Skeletal muscle tissue (tissue), 3 donors: ENCODE measurements at regions not wholly inside any gene's neighbourhood (a gene's known extent, or its start where the extent isn't known, plus 50 kb on each side); places are given as distances from the start of the nearest gene placed in this dataset.

Experiments used
- H3K27ac ChIP-seq: one replicate; pipeline ENCODE4 v1.7.0; 2013; ENCODE audit warnings: mild to moderate bottlenecking, low read depth, low read length, inconsistent platforms
- H3K27me3 ChIP-seq, 3 donors: one replicate each; pipeline ENCODE4 v1.7.0; 2013; ENCODE audit warnings: low read length in 3 of 3; ENCODE audit not compliant: control insufficient read depth in 3 of 3, insufficient read depth in 3 of 3
- H3K36me3 ChIP-seq, 3 donors: one replicate each; pipeline ENCODE4 v1.7.0; 2013; ENCODE audit warnings: low read length in 3 of 3; ENCODE audit not compliant: control insufficient read depth in 3 of 3, insufficient read depth in 3 of 3
- H3K4me1 ChIP-seq, 3 donors: one replicate each; pipeline ENCODE4 v1.7.0; 2013; ENCODE audit warnings: low read length in 3 of 3, mild to moderate bottlenecking in 3 of 3; ENCODE audit not compliant: control insufficient read depth in 3 of 3, insufficient read depth in 3 of 3
- H3K4me3 ChIP-seq, 3 donors: one replicate each; pipeline ENCODE4 v1.7.0; 2013; ENCODE audit warnings: low read length in 3 of 3
- H3K9ac ChIP-seq, 3 donors: one replicate each; pipeline ENCODE4 v1.7.0; 2013; ENCODE audit warnings: low read length in 3 of 3, mild to moderate bottlenecking in 3 of 3, moderate library complexity in 2 of 3, low read depth in 1 of 3
- H3K9me3 ChIP-seq, 3 donors: one replicate each; pipeline ENCODE4 v1.7.0; 2013; ENCODE audit warnings: low read length in 3 of 3; ENCODE audit not compliant: control insufficient read depth in 3 of 3
- donor health status: Osteomylitis.

- Histone ChIP-seq H3K9me3 (no peaks in the 10 kb centered on the region), H3K27ac (no peak overlapping the region), H3K4me1 (peaks cover 0 to 6% (median 0%) of the 10 kb centered on the region in 3 donors), H3K27me3 (no peaks in the 10 kb centered on the region), H3K9ac (no peak overlapping the region), H3K36me3 (no peaks in the 10 kb centered on the region), H3K4me3 (no peak overlapping the region)
These were observed 99.1 kb downstream of the MACIR start for GRCh38 chr5:103357636-103358035.

- no peaks in the 10 kb centered on the region for H3K36me3 ChIP-seq
- no peak overlapping the region for H3K27ac ChIP-seq
- H3K4me1 ChIP-seq = peaks cover 0 to 6% (median 0%) of the 10 kb centered on the region in 3 donors
- no peaks in the 10 kb centered on the region for H3K27me3 ChIP-seq
- no peak overlapping the region for H3K4me3 ChIP-seq
- H3K9me3 ChIP-seq = no peaks in the 10 kb centered on the region
- H3K9ac ChIP-seq = no peak overlapping the region
These were observed 98.0 kb downstream of the MACIR start for GRCh38 chr5:103356350-103357091.

GRCh38 chr5:103355579-103355978 is 97.0 kb downstream of the MACIR start:
- no peaks in the 10 kb centered on the region for H3K27me3 ChIP-seq
- H3K4me1 ChIP-seq = peaks cover 0 to 6% (median 0%) of the 10 kb centered on the region in 3 donors
- H3K9me3 ChIP-seq = no peaks in the 10 kb centered on the region
- no peak overlapping the region for H3K4me3 ChIP-seq
- H3K27ac ChIP-seq = no peak overlapping the region
- H3K36me3 ChIP-seq = no peaks in the 10 kb centered on the region
- H3K9ac ChIP-seq = no peak overlapping the region

GRCh38 chr5:103354446-103354845 is 95.9 kb downstream of the MACIR start:
- H3K27ac ChIP-seq = no peak overlapping the region
- H3K36me3 ChIP-seq = no peaks in the 10 kb centered on the region
- H3K9me3 ChIP-seq = no peaks in the 10 kb centered on the region
- no peaks in the 10 kb centered on the region for H3K27me3 ChIP-seq
- peaks cover 0 to 6% (median 0%) of the 10 kb centered on the region in 3 donors for H3K4me1 ChIP-seq
- no peak overlapping the region for H3K9ac ChIP-seq
- no peak overlapping the region for H3K4me3 ChIP-seq

GRCh38 chr5:103353581-103353980 is 95.0 kb downstream of the MACIR start:
- H3K36me3 ChIP-seq = no peaks in the 10 kb centered on the region
- no peak overlapping the region for H3K4me3 ChIP-seq
- H3K9me3 ChIP-seq = no peaks in the 10 kb centered on the region
- H3K27ac ChIP-seq = no peak overlapping the region
- H3K27me3 ChIP-seq = no peaks in the 10 kb centered on the region
- H3K9ac ChIP-seq = no peak overlapping the region
- peaks cover 0 to 6% (median 0%) of the 10 kb centered on the region in 3 donors for H3K4me1 ChIP-seq

- Histone ChIP-seq H3K4me1 (no peaks in the 10 kb centered on the region), H3K9me3 (no peaks in the 10 kb centered on the region), H3K27me3 (no peaks in the 10 kb centered on the region), H3K27ac (no peak overlapping the region), H3K4me3 (no peak overlapping the region), H3K36me3 (no peaks in the 10 kb centered on the region), H3K9ac (no peak overlapping the region)
These were observed 89.3 kb downstream of the MACIR start for GRCh38 chr5:103347716-103348423.

- no peaks in the 10 kb centered on the region for H3K27me3 ChIP-seq
- H3K4me3 ChIP-seq = no peak overlapping the region
- no peak overlapping the region for H3K27ac ChIP-seq
These were observed 87.7 kb downstream of the MACIR start for GRCh38 chr5:103346162-103346748.

GRCh38 chr5:103345461-103345860 is 86.9 kb downstream of the MACIR start:
- H3K9me3 ChIP-seq = no peaks in the 10 kb centered on the region

More at GRCh38 chr5:103346162-103346748, 87.7 kb downstream of the MACIR start:
- Histone ChIP-seq H3K9me3 (no peaks in the 10 kb centered on the region), H3K4me1 (no peaks in the 10 kb centered on the region), H3K9ac (no peak overlapping the region), H3K36me3 (no peaks in the 10 kb centered on the region)

GRCh38 chr5:103340717-103341388 is 82.3 kb downstream of the MACIR start:
- Histone ChIP-seq H3K4me1 (no peaks in the 10 kb centered on the region), H3K9ac (no peak overlapping the region)

More at GRCh38 chr5:103345461-103345860, 86.9 kb downstream of the MACIR start:
- H3K27ac ChIP-seq = no peak overlapping the region
- H3K9ac ChIP-seq = no peak overlapping the region
- H3K4me1 ChIP-seq = no peaks in the 10 kb centered on the region
- H3K4me3 ChIP-seq = no peak overlapping the region
- H3K36me3 ChIP-seq = no peaks in the 10 kb centered on the region
- H3K27me3 ChIP-seq = no peaks in the 10 kb centered on the region

More at GRCh38 chr5:103340717-103341388, 82.3 kb downstream of the MACIR start:
- H3K36me3 ChIP-seq = no peaks in the 10 kb centered on the region
- H3K9me3 ChIP-seq = no peaks in the 10 kb centered on the region
- H3K27me3 ChIP-seq = no peaks in the 10 kb centered on the region
- H3K27ac ChIP-seq = no peak overlapping the region
- H3K4me3 ChIP-seq = no peak overlapping the region
